ENCODE measurements at regions not wholly inside any gene's neighbourhood (a gene's known extent, or its start where the extent isn't known, plus 50 kb on each side); places are given as distances from the start of the nearest gene placed in this dataset.

GRCh38 chr11:105491394-105491793 lies 118.5 kb upstream of the GRIA4 start:
- Histone ChIP-seq H3K9ac (ENCODE audit: insufficient read depth in 1 of 2, low read depth in 2 of 2, low read length in 2 of 2) (no peak overlapping the region), H3K4me3 (no peak overlapping the region), H2AFZ (ENCODE audit: low read depth, low read length) (no peak overlapping the region), H3K4me2 (ENCODE audit: insufficient read depth, low read length) (no peak overlapping the region), H3K9me1 (ENCODE audit: control insufficient read depth, insufficient read depth, low read length) (no peaks in the 10 kb centered on the region), H3K36me3 (ENCODE audit: control insufficient read depth, insufficient read depth, low read length) (no peaks in the 10 kb centered on the region), H4K20me1 (replicated peaks; ENCODE audit: control insufficient read depth, insufficient read depth, low read length) (no peaks in the 10 kb centered on the region), H3K9me3 (replicated peaks; ENCODE audit: control insufficient read depth, insufficient read depth, low read depth, low read length) (no peaks in the 10 kb centered on the region), H3K4me1 (replicated peaks in 1 of 2; ENCODE audit: control insufficient read depth in 2 of 2, insufficient read depth in 2 of 2, low read length in 2 of 2) (no peaks in the 10 kb centered on the region), H3K79me2 (ENCODE audit: control insufficient read depth, insufficient read depth, low read length) (no peaks in the 10 kb centered on the region), H3K27me3 (ENCODE audit: control insufficient read depth in 2 of 2, insufficient read depth in 2 of 2, low read length in 2 of 2) (no peaks in the 10 kb centered on the region), H3K27ac (ENCODE audit: extremely low read depth, low read depth, low read length) (no peak overlapping the region)
- WGBS (ENCODE audit: insufficient coverage, low coverage, missing lambda C conversion rate): 100% methylated on average over 1 of the region's 1 CpG
- FAIRE-seq (no peak), ATAC-seq (no peak), DNase-seq (ENCODE audit: extremely low read depth in 1 of 4, low spot score in 3 of 4) (no peak)
- intact Hi-C loops (cut with micrococcal nuclease): no loop called here
- POLR2A ChIA-PET: no interaction called here
- BruUV-seq (replicated peaks): no TSS peak
- CTCF ChIA-PET (ENCODE audit: low intra/inter-chr PET ratio): no interaction called here
- in situ Hi-C loops (cut with MboI): no loop called here
- TF ChIP-seq CBFB (CRISPR knock-in tag; IDR thresholded peaks at IDR 0.05) (no peak), ZBTB1 (CRISPR knock-in tag; IDR thresholded peaks at IDR 0.05; ENCODE audit: borderline replicate concordance, low read depth) (no peak), CXXC5 (CRISPR knock-in tag; IDR thresholded peaks at IDR 0.05) (no peak), EZH2 (IDR thresholded peaks at IDR 0.05; ENCODE audit: borderline replicate concordance, low read depth, low read length) (no peak), TAL1 (IDR thresholded peaks at IDR 0.05) (no peak), SNAPC5 (CRISPR knock-in tag; IDR thresholded peaks at IDR 0.05) (no peak), RBM14 (IDR thresholded peaks at IDR 0.05; ENCODE audit: borderline replicate concordance, insufficient read depth, low read depth, low read length) (no peak), HEY1 (CRISPR knock-in tag; IDR thresholded peaks at IDR 0.05; ENCODE audit: borderline replicate concordance) (no peak), MBD1 (CRISPR knock-in tag; IDR thresholded peaks at IDR 0.05) (no peak), ZNF695 (CRISPR knock-in tag; IDR thresholded peaks at IDR 0.05) (no peak), TCF7 (IDR thresholded peaks at IDR 0.05; ENCODE audit: borderline replicate concordance) (no peak), ARNT (IDR thresholded peaks at IDR 0.05) (no peak), SMARCB1 (IDR thresholded peaks at IDR 0.05; ENCODE audit: insufficient read length, low read depth) (no peak), SMARCE1 (IDR thresholded peaks at IDR 0.05) (no peak), MYNN (IDR thresholded peaks at IDR 0.05) (no peak), MYNN (CRISPR knock-in tag; IDR thresholded peaks at IDR 0.05) (no peak)
